ENCODE measurements at regions not wholly inside any gene's neighbourhood (a gene's known extent, or its start where the extent isn't known, plus 50 kb on each side); places are given as distances from the start of the nearest gene placed in this dataset.

GRCh38 chr2:8403876-8404275 is 278.0 kb upstream of the ID2 start:
- no peak for TF ChIP-seq EZH2 (IDR thresholded peaks at IDR 0.05)
- TF ChIP-seq CTCF (IDR thresholded peaks at IDR 0.05 in 2 of 3, conservative IDR thresholded peaks at IDR 0.05 in 1 of 3; ENCODE audit: borderline replicate concordance in 1 of 3, insufficient read depth in 1 of 3, low read depth in 2 of 3, low read length in 2 of 3) = no peak
- TF ChIP-seq ATF3 (IDR thresholded peaks at IDR 0.05) = no peak
- TF ChIP-seq POLR2AphosphoS5 (IDR thresholded peaks at IDR 0.05; ENCODE audit: low read depth, low read length) = no peak
- no peak for TF ChIP-seq RAD21 (IDR thresholded peaks at IDR 0.05; ENCODE audit: low read depth)
- TF ChIP-seq EZH2phosphoT487 (IDR thresholded peaks at IDR 0.05; ENCODE audit: borderline replicate concordance) = no peak
- no peak for TF ChIP-seq POLR2A (IDR thresholded peaks at IDR 0.05; ENCODE audit: borderline replicate concordance, extremely low read depth, insufficient read depth, insufficient read length)
- TF ChIP-seq MAX (IDR thresholded peaks at IDR 0.05) = no peak
- no peak for TF ChIP-seq REST (IDR thresholded peaks at IDR 0.05; ENCODE audit: low read depth)
- TF ChIP-seq YY1 (IDR thresholded peaks at IDR 0.05; ENCODE audit: extremely low read depth, insufficient replicate concordance, low read depth, low read length) = no peak
- TF ChIP-seq JUND (IDR thresholded peaks at IDR 0.05) = no peak
